Pancreas (tissue), 10 donors: ENCODE measurements at regions not wholly inside any gene's neighbourhood (a gene's known extent, or its start where the extent isn't known, plus 50 kb on each side); places are given as distances from the start of the nearest gene placed in this dataset.

Experiments
- ATAC-seq, 4 donors: fragments of 200-7000 bp; cut with Tn5 transposase; one replicate each; pipeline versions ENCODE4 v1.8.0 to v1.9.1; 2020; ENCODE audit warnings: mild to moderate bottlenecking in 4 of 4, moderate library complexity in 4 of 4
- DNase-seq, 6 donors: peaks; one replicate each; pipeline ENCODE4 v3.0.0-alpha.2; 2020
- FAIRE-seq: peaks from 2 replicates; lab custom pipeline; 2012; peaks lifted over from hg19 to GRCh38; lab: Jason Lieb, UNC
- H3K27ac ChIP-seq, 4 donors: fragments of 200-600 bp; sonication (generic); 1 replicate in 3 of 4; 2 replicates in 1 of 4; pipeline versions ENCODE4 v1.5.0 to v1.8.0; 2020
- H3K27me3 ChIP-seq, 4 donors: fragments of 200-600 bp; one replicate each; pipeline ENCODE4 v1.8.0; 2021
- H3K36me3 ChIP-seq, 3 donors: fragments of 200-600 bp; sonication (generic) in 1 of 3; one replicate each; pipeline versions ENCODE4 v1.5.0 to v1.8.0; 2020 to 2021
- H3K4me1 ChIP-seq, 3 donors: fragments of 200-600 bp; one replicate each; pipeline ENCODE4 v1.8.0; 2021
- H3K4me3 ChIP-seq, 4 donors: fragments of 200-600 bp; sonication (generic) in 2 of 4; one replicate each; pipeline versions ENCODE4 v1.5.0 to v1.8.0; 2020 to 2021
- H3K9me3 ChIP-seq, 4 donors: fragments of 200-600 bp; one replicate each; pipeline ENCODE4 v1.8.0; 2021
- WGBS, 2 donors: extraction: QIAGEN DNeasy Blood & Tissue Kit; methylation state at CpG; one replicate each; pipeline ENCODE4 v1.1.7; 2013; 5-methylcytosine and 5-hydroxymethylcytosine counted together
- intact Hi-C, 3 donors: fragments of 100-400 bp; cut with DNase I; formaldehyde crosslinking; loops; one replicate each; pipeline versions ENCODE4 v1.11.1 to v1.14.2; 2022
- TF ChIP-seq, protein P1 (sequence below), 4 donors: fragments of 200-600 bp; sonication (generic) in 3 of 4; IDR thresholded peaks; one replicate each; pipeline versions ENCODE4 v1.5.0 to v1.8.0; 2021; ENCODE audit warnings: antibody characterized with exemption in 4 of 4
- donor health status: healthy with polysubstance abuse.
- donor health status: DM: no; HTN: no; CAD: no; lungs with moderate emphysema.
- donor health status: DM: no; HTN: no; CAD: no.
- donor health status: control.
- donor health status: control.
- donor health status: Bipolar disorder and iron deficiency.
- donor health status: DM: yes; HTN: yes; CAD: no.
- donor health status: DM: no; HTN: no; CAD: no.
- donor health status: DM: no; HTN: no; CAD: no.
- donor health status: DM: yes; HTN: yes; CAD: no.

DNA sequence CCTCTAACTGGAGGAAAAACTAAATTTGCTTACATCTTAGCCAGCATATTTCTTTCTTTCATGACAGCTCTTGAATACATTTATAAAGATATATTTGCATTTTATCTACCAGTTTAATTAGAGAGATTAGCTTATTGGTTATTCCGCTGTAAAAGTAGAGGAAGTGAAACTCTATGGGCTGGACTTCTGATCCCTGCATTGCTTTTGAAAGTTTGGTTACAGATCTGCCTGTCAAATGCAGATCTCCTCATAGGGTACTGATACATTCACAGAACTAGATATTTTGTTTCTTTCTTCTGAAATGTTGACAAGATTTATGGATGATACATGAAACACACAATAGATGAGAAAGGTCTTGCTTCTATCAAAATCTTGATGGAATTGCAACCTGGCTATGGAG, 581.4 kb upstream of the AADAT start:
- Histone ChIP-seq H3K4me1 (no peaks in the 10 kb centered on the region), H3K27ac (no peak overlapping the region), H3K36me3 (no peaks in the 10 kb centered on the region), H3K27me3 (no peaks in the 10 kb centered on the region), H3K4me3 (no peak overlapping the region), H3K9me3 (no peaks in the 10 kb centered on the region)
- intact Hi-C loops = no loop called here
- 51 to 84% methylated on average over 1 of the region's 1 CpG for WGBS, 2 donors
- DNase-seq (no peak), FAIRE-seq (no peak), ATAC-seq (no peak)
- TF ChIP-seq, protein P1, sequence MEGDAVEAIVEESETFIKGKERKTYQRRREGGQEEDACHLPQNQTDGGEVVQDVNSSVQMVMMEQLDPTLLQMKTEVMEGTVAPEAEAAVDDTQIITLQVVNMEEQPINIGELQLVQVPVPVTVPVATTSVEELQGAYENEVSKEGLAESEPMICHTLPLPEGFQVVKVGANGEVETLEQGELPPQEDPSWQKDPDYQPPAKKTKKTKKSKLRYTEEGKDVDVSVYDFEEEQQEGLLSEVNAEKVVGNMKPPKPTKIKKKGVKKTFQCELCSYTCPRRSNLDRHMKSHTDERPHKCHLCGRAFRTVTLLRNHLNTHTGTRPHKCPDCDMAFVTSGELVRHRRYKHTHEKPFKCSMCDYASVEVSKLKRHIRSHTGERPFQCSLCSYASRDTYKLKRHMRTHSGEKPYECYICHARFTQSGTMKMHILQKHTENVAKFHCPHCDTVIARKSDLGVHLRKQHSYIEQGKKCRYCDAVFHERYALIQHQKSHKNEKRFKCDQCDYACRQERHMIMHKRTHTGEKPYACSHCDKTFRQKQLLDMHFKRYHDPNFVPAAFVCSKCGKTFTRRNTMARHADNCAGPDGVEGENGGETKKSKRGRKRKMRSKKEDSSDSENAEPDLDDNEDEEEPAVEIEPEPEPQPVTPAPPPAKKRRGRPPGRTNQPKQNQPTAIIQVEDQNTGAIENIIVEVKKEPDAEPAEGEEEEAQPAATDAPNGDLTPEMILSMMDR (IDR thresholded peaks at IDR 0.05) = no peak

DNA sequence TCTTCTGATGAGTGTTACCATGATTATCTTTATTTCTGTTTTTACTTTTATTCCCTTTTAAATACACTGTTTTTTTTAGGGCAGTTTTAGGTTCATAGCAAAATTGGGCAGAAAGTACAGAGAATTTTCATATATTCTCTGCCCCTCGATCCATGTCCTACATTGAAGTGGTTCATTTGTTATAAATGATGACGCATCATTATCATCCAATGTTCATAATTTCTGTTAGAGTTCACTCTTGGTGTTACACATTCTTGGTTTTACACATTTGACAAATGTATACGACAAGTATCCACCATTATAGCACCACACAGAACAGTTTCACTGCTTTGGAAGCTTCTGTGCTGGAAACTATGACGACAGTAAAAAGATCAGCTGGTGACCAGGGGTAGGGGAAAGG, 578.1 kb upstream of the AADAT start:
- DNase-seq (no peak), ATAC-seq (no peak), FAIRE-seq (no peak)
- H3K27me3 ChIP-seq = no peaks in the 10 kb centered on the region
- 69 to 80% methylated on average over 4 of the region's 4 CpGs for WGBS, 2 donors
- no peaks in the 10 kb centered on the region for H3K9me3 ChIP-seq
- no peaks in the 10 kb centered on the region for H3K4me1 ChIP-seq
- H3K4me3 ChIP-seq = no peak overlapping the region
- intact Hi-C loops = no loop called here
- TF ChIP-seq, protein P1 (IDR thresholded peaks at IDR 0.05) = no peak
- no peaks in the 10 kb centered on the region for H3K36me3 ChIP-seq
- no peak overlapping the region for H3K27ac ChIP-seq

DNA sequence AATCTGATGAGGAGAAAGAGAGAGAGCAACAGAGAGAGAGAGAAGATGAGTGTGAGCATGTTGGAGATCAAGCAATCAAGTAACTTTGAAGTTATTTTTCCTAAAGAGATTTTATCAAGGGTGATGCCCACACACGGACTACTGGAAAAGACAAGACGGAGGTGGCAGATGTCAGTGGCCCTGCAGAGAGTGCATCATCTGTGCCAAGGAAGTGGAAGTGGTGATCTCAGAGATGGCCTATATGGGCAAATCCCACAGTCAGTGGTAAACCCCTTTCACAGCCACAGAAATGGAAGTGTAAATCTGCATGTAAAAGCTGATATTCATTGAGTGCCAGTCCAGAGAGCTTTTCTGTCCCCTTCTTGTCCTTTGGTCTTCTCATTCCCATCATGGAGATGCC, 577.2 kb upstream of the AADAT start:
- ATAC-seq = no peak
- Histone ChIP-seq H3K27me3 (no peaks in the 10 kb centered on the region), H3K27ac (no peak overlapping the region), H3K36me3 (no peaks in the 10 kb centered on the region), H3K9me3 (no peaks in the 10 kb centered on the region), H3K4me3 (no peak overlapping the region), H3K4me1 (no peaks in the 10 kb centered on the region)
- no peak for DNase-seq
- TF ChIP-seq, protein P1 (IDR thresholded peaks at IDR 0.05) = no peak
- 60 to 75% methylated on average over 2 of the region's 2 CpGs for WGBS, 2 donors
- intact Hi-C loops = no loop called here
- FAIRE-seq = no peak

DNA sequence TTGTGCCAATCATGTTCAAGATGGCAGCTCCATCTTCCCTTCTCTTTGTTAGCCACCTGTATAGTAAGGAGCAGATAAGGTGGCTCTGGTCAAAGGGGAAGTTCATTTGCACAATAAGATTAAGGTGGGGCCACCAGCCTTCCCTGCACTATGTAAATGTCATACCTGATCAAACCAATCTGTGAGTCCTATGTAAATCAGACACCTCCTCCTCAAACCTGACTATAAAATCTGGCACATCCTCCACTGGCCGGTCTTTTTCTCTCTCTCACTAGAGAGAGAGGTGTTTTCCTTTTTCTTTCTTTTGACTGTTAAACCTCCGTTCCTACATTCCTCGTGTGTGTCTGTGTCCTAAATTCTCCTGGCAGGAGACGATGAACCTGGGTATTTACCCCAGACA, 572.5 kb upstream of the AADAT start:
- TF ChIP-seq, protein P1 (IDR thresholded peaks at IDR 0.05) = no peak
- no peaks in the 10 kb centered on the region for H3K36me3 ChIP-seq
- no peak for DNase-seq
- H3K27ac ChIP-seq = no peak overlapping the region
- WGBS, 2 donors = 30 to 36% methylated on average over 4 of the region's 4 CpGs
- no peak for FAIRE-seq
- no peaks in the 10 kb centered on the region for H3K27me3 ChIP-seq
- H3K4me1 ChIP-seq = no peaks in the 10 kb centered on the region
- no peak overlapping the region for H3K4me3 ChIP-seq
- no peak for ATAC-seq
- intact Hi-C loops = no loop called here
- H3K9me3 ChIP-seq = no peaks in the 10 kb centered on the region

DNA sequence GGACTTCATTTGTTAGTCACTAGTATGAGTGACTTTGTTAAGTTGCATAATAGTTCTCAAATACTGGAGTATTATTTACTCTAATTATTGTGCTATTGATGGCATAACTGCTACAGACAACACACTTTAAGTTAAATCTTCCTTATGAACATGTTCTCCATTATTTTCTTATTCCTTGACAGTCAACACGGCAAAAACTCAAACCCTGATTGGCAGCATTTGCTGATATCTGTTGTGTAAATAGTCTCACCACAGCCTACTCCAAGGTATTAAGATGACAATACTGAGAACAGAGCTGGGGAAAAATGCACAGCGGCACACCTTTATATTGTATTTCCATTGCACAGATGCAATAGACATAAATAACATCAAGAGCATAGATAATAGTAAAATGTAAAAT, 568.0 kb upstream of the AADAT start:
- Histone ChIP-seq H3K4me1 (no peaks in the 10 kb centered on the region), H3K36me3 (no peaks in the 10 kb centered on the region)
- no peak for ATAC-seq

More for the DNA sequence above, 568.0 kb upstream of the AADAT start:
- Histone ChIP-seq H3K4me3 (no peak overlapping the region), H3K27me3 (no peaks in the 10 kb centered on the region), H3K27ac (no peak overlapping the region), H3K9me3 (no peaks in the 10 kb centered on the region)
- DNase-seq (no peak), FAIRE-seq (no peak)
- TF ChIP-seq, protein P1 (IDR thresholded peaks at IDR 0.05) = no peak
- intact Hi-C loops = no loop called here
- WGBS, 2 donors = 43 to 48% methylated on average over 2 of the region's 2 CpGs
